ENCODE measurements at regions not wholly inside any gene's neighbourhood (a gene's known extent, or its start where the extent isn't known, plus 50 kb on each side); places are given as distances from the start of the nearest gene placed in this dataset.

DNA sequence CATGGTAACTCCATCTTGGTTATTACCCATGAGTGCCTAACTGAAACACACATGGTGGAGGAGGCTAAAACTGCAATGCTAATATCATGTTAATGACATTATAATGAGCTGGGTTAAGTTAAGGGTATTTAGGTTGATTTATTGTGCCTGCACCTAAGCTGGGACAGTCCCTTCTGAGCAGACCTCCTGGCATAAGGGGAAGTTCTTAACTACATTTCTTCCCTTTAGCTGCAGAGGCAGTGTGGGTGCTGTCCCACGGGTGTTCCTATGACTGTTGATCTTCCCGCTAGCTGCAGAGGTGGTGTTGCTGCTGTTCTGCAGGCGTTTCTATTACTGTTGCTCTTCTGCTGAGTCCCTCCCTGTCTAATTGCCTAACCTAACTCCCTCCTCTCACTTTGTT is 183.9 kb downstream of the LURAP1L start (continued):
- TF ChIP-seq RARB (CRISPR knock-in tag; IDR thresholded peaks at IDR 0.05) (no peak), ZC3H10 (CRISPR knock-in tag; IDR thresholded peaks at IDR 0.05) (no peak), CSDC2 (CRISPR knock-in tag; IDR thresholded peaks at IDR 0.05) (no peak), ZFP3 (CRISPR knock-in tag; IDR thresholded peaks at IDR 0.05) (no peak), ISL1 (CRISPR knock-in tag; IDR thresholded peaks at IDR 0.05) (no peak), PPARA (CRISPR knock-in tag; IDR thresholded peaks at IDR 0.05; ENCODE audit: borderline replicate concordance) (no peak)
- TF ChIP-seq, protein P1, sequence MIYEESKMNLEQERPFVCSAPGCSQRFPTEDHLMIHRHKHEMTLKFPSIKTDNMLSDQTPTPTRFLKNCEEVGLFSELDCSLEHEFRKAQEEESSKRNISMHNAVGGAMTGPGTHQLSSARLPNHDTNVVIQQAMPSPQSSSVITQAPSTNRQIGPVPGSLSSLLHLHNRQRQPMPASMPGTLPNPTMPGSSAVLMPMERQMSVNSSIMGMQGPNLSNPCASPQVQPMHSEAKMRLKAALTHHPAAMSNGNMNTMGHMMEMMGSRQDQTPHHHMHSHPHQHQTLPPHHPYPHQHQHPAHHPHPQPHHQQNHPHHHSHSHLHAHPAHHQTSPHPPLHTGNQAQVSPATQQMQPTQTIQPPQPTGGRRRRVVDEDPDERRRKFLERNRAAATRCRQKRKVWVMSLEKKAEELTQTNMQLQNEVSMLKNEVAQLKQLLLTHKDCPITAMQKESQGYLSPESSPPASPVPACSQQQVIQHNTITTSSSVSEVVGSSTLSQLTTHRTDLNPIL (CRISPR knock-in tag; IDR thresholded peaks at IDR 0.05; ENCODE audit: low read depth) = no peak
- TF ChIP-seq, protein P2, sequence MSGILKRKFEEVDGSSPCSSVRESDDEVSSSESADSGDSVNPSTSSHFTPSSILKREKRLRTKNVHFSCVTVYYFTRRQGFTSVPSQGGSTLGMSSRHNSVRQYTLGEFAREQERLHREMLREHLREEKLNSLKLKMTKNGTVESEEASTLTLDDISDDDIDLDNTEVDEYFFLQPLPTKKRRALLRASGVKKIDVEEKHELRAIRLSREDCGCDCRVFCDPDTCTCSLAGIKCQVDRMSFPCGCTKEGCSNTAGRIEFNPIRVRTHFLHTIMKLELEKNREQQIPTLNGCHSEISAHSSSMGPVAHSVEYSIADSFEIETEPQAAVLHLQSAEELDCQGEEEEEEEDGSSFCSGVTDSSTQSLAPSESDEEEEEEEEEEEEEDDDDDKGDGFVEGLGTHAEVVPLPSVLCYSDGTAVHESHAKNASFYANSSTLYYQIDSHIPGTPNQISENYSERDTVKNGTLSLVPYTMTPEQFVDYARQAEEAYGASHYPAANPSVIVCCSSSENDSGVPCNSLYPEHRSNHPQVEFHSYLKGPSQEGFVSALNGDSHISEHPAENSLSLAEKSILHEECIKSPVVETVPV (CRISPR knock-in tag; IDR thresholded peaks at IDR 0.05) = no peak

DNA sequence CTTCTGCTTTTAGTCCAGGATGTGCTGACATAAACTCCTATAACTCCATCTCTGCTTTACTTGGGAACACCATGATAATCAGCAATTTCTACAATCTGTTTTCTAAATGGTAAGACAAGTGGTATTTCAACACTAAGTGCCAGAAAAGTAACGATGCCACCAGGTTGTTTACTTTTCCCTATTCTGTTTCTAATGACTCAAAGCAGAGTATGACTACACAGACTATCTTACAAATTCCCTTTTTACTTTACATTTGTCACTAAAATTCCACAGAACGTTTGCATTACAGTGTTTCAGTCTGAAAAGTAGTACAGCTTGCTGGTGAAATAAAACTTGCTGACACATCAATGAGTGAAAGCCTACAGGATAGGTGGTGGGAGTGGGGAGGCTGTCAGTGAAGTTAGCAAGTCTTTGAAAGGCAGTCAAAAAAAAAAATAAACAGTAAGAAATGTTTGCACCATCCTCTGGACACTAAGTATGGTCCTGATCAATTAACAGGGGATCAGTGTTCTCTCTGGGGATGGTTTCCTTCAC is 186.5 kb downstream of the LURAP1L start:
- no peak for ATAC-seq
- TF ChIP-seq TOX (CRISPR knock-in tag; IDR thresholded peaks at IDR 0.05; ENCODE audit: borderline replicate concordance) = no peak
- TF ChIP-seq ZNF565 (CRISPR knock-in tag; conservative IDR thresholded peaks at IDR 0.05; ENCODE audit: low read depth) = no peak
- TF ChIP-seq TCF4 (CRISPR knock-in tag; IDR thresholded peaks at IDR 0.05; ENCODE audit: borderline replicate concordance) = no peak
- TF ChIP-seq PPARA (CRISPR knock-in tag; IDR thresholded peaks at IDR 0.05; ENCODE audit: borderline replicate concordance) = no peak
- no peak for TF ChIP-seq ZFP30 (CRISPR knock-in tag; IDR thresholded peaks at IDR 0.05)
- TF ChIP-seq, protein P3, sequence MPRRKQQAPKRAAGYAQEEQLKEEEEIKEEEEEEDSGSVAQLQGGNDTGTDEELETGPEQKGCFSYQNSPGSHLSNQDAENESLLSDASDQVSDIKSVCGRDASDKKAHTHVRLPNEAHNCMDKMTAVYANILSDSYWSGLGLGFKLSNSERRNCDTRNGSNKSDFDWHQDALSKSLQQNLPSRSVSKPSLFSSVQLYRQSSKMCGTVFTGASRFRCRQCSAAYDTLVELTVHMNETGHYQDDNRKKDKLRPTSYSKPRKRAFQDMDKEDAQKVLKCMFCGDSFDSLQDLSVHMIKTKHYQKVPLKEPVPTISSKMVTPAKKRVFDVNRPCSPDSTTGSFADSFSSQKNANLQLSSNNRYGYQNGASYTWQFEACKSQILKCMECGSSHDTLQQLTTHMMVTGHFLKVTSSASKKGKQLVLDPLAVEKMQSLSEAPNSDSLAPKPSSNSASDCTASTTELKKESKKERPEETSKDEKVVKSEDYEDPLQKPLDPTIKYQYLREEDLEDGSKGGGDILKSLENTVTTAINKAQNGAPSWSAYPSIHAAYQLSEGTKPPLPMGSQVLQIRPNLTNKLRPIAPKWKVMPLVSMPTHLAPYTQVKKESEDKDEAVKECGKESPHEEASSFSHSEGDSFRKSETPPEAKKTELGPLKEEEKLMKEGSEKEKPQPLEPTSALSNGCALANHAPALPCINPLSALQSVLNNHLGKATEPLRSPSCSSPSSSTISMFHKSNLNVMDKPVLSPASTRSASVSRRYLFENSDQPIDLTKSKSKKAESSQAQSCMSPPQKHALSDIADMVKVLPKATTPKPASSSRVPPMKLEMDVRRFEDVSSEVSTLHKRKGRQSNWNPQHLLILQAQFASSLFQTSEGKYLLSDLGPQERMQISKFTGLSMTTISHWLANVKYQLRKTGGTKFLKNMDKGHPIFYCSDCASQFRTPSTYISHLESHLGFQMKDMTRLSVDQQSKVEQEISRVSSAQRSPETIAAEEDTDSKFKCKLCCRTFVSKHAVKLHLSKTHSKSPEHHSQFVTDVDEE (CRISPR knock-in tag; IDR thresholded peaks at IDR 0.05) = no peak
- TF ChIP-seq ESRRG (CRISPR knock-in tag; IDR thresholded peaks at IDR 0.05) = no peak
- TF ChIP-seq ZNF70 (CRISPR knock-in tag; IDR thresholded peaks at IDR 0.05) = no peak
- TF ChIP-seq, protein P4, sequence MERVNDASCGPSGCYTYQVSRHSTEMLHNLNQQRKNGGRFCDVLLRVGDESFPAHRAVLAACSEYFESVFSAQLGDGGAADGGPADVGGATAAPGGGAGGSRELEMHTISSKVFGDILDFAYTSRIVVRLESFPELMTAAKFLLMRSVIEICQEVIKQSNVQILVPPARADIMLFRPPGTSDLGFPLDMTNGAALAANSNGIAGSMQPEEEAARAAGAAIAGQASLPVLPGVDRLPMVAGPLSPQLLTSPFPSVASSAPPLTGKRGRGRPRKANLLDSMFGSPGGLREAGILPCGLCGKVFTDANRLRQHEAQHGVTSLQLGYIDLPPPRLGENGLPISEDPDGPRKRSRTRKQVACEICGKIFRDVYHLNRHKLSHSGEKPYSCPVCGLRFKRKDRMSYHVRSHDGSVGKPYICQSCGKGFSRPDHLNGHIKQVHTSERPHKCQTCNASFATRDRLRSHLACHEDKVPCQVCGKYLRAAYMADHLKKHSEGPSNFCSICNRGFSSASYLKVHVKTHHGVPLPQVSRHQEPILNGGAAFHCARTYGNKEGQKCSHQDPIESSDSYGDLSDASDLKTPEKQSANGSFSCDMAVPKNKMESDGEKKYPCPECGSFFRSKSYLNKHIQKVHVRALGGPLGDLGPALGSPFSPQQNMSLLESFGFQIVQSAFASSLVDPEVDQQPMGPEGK (CRISPR knock-in tag; IDR thresholded peaks at IDR 0.05; ENCODE audit: borderline replicate concordance) = no peak
- TF ChIP-seq ZNF8 (CRISPR knock-in tag; IDR thresholded peaks at IDR 0.05) = no peak
- TF ChIP-seq RARB (CRISPR knock-in tag; IDR thresholded peaks at IDR 0.05) = no peak
- no peak for TF ChIP-seq SNAI2 (CRISPR knock-in tag; IDR thresholded peaks at IDR 0.05)
- TF ChIP-seq ISL1 (CRISPR knock-in tag; IDR thresholded peaks at IDR 0.05) = no peak
- TF ChIP-seq, protein P2 (CRISPR knock-in tag; IDR thresholded peaks at IDR 0.05) = no peak
- TF ChIP-seq, protein P5, sequence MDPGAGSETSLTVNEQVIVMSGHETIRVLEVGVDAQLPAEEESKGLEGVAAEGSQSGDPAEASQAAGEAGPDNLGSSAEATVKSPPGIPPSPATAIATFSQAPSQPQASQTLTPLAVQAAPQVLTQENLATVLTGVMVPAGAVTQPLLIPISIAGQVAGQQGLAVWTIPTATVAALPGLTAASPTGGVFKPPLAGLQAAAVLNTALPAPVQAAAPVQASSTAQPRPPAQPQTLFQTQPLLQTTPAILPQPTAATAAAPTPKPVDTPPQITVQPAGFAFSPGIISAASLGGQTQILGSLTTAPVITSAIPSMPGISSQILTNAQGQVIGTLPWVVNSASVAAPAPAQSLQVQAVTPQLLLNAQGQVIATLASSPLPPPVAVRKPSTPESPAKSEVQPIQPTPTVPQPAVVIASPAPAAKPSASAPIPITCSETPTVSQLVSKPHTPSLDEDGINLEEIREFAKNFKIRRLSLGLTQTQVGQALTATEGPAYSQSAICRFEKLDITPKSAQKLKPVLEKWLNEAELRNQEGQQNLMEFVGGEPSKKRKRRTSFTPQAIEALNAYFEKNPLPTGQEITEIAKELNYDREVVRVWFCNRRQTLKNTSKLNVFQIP (CRISPR knock-in tag; IDR thresholded peaks at IDR 0.05; ENCODE audit: borderline replicate concordance, low read depth) = no peak
- TF ChIP-seq ZFP3 (CRISPR knock-in tag; IDR thresholded peaks at IDR 0.05) = no peak

DNA sequence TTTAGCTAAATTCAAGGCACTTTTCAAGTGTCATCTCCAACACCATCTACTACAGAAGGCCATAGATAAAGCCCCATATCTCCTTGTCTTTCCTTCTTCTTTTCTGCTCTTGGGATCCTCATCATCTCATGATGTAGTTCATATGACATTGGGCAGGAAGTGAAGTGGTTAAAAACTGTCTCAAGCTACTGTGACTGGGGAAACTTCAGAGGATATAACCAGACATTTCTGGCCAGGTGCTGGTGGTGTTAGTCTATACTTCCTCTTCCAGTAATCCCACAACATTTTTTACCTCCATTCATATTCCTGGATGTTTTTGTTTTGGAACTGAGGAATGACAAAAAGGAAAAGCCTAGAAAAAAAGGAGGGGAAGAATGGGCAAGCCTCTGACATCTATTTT is 188.7 kb downstream of the LURAP1L start:
- TF ChIP-seq RARB (CRISPR knock-in tag; IDR thresholded peaks at IDR 0.05) (no peak), ESRRG (CRISPR knock-in tag; IDR thresholded peaks at IDR 0.05) (no peak)
- TF ChIP-seq, protein P3 (CRISPR knock-in tag; IDR thresholded peaks at IDR 0.05) = no peak
- TF ChIP-seq, protein P4 (CRISPR knock-in tag; IDR thresholded peaks at IDR 0.05; ENCODE audit: borderline replicate concordance) = no peak
- ATAC-seq = no peak
